ENCODE measurements at regions not wholly inside any gene's neighbourhood (a gene's known extent, or its start where the extent isn't known, plus 50 kb on each side); places are given as distances from the start of the nearest gene placed in this dataset.
A peak's percentile ranks its signal among the peaks of the same experiment; 100 is the strongest.

DNA sequence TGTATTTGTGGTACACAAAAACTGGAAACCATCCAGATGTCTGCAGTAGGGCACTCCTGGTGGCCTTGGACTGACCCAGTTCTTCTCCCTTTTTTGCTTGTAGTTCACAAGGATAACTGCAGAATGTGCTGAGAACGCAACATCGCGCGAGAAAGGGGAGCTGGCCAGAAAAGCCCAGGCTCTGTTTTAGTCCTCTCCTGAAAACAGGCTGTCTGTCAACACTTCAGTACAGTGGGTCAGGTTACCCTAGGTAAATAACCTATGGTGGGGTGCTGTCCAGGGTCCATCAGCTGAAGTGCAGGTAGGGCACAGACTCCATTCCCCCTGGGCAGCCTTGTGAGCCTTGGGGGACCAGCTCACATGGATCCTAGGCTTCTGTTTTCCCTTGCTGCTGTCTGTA lies 495.8 kb downstream of the MDFIC start:
- Histone ChIP-seq H3K36me3 (replicated peaks; ENCODE audit: control insufficient read depth, insufficient read depth, low read length) (no peaks in the 10 kb centered on the region), H3K4me3 (ENCODE audit: insufficient read depth, low read depth, low read length) (no peak overlapping the region), H3K27me3 (ENCODE audit: control insufficient read depth, insufficient read depth, low read length) (no peaks in the 10 kb centered on the region)
- no peak for DNase-seq

DNA sequence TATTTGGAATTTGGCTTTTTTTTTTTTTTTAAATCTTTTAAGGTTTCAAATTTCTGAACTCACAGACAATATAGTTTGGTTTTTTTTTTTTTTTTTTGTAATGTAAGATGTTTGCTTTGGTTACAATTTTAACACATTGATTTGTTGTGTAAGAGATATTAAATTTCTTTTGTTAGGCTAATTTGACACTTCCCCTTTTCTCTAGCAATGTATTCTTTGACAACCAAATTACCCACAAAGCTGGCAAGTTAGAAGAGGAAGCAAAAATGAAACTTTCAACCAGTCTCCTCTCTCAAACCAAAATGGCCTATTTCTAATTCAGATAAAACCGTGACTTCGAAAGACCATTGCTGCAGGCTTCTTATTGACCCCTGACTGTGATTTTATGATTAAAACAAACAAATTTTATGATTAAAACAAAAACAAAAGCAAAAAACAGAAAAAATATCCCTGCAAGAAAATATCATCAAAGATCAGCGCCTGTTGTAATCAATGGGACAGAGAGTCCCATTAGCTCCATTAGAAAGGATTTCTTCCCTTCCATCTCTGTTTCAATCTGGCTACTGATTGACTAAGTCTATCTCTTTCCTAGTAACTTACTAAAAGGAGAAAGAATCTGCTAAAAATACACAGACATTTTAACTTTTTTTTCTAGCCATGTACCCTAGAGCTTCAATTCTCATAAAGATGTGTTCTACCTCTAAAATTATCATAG lies 489.2 kb downstream of the MDFIC start:
- DNase-seq, result no peak
- Histone ChIP-seq H3K4me3 (ENCODE audit: insufficient read depth, low read depth, low read length) (no peak overlapping the region), H3K36me3 (replicated peaks; ENCODE audit: control insufficient read depth, insufficient read depth, low read length) (no peaks in the 10 kb centered on the region), H3K27me3 (ENCODE audit: control insufficient read depth, insufficient read depth, low read length) (no peaks in the 10 kb centered on the region)

DNA sequence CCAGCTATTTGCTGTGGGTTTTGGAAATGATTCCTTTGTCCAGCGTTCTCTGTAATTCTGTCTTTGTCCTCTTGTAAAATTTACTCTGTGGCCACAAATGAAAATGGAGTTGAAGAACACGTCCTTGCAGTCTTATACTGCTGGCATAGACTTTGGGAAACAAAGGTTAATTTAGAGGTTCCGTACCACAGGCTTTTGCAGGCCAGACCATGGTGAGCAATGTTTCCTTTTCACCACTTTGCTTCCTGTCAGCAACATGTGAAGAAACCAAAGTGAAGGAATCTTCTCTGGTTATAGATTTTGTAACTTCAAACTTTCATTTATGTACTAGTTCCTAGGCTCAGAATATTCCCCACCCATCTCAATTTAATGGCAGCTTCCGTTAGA lies 488.5 kb downstream of the MDFIC start:
- Histone ChIP-seq H3K4me3 (ENCODE audit: insufficient read depth, low read depth, low read length) (no peak overlapping the region), H3K36me3 (replicated peaks; ENCODE audit: control insufficient read depth, insufficient read depth, low read length) (no peaks in the 10 kb centered on the region), H3K27me3 (ENCODE audit: control insufficient read depth, insufficient read depth, low read length) (no peaks in the 10 kb centered on the region)
- no peak for DNase-seq

DNA sequence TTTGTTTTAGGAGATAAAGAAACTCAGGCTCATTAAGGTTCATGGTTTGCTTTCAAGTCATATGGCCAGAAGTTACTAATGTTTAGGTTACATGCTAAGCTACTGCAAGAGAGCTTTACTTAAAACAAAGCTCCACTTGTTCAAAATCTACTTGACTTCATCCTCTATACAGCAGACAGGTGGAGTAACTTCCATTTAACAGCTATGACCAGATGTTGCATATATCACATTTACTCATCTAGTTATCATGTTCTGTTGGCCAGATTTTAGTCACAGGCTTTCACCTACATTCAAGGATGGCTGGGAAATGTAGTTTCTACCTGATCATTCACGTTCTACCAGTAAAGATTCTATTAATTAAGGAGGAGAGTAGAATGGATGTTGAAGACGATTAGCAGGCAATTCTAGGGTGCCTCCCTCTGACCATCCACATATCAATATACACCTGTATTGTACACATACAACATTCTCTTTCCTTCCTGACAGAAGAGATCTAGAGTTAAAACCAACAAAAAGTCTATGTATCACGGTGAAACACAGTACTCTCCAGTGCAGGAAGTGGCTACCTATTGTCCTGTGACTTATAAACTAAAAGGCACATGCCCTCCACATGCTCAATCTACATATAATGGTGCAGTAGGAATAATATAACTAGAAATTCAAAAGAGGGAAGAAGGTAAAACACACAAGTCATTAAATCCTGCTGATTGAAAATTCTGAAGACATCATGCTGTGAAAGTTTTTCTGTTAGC lies 488.0 kb downstream of the MDFIC start:
- no peak for DNase-seq
- H3K4me3 ChIP-seq (ENCODE audit: insufficient read depth, low read depth, low read length), result no peak overlapping the region
- no peaks in the 10 kb centered on the region for H3K27me3 ChIP-seq (ENCODE audit: control insufficient read depth, insufficient read depth, low read length)
- no peaks in the 10 kb centered on the region for H3K36me3 ChIP-seq (replicated peaks; ENCODE audit: control insufficient read depth, insufficient read depth, low read length)

DNA sequence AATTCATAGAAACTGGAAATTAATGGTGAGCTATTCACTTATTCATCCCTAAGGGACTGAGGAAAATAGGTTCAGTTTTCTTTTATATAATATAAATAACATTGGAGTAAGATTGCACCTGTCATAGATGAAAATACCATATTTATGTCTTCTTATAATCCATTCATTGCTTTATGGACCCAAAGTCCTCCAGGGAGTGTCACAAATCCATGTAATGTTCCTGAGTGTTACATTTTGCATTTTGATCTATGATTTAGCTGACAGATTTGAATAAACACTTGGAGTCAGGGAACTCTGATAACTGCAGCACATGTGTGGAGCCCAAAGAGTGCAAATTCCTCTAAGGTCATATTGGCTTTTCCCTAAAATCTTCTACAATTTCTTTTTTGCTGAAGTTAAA lies 484.3 kb downstream of the MDFIC start:
- Histone ChIP-seq H3K27me3 (ENCODE audit: control insufficient read depth, insufficient read depth, low read length) (no peaks in the 10 kb centered on the region), H3K4me3 (ENCODE audit: insufficient read depth, low read depth, low read length) (no peak overlapping the region), H3K36me3 (replicated peaks; ENCODE audit: control insufficient read depth, insufficient read depth, low read length) (no peaks in the 10 kb centered on the region)
- no peak for DNase-seq

DNA sequence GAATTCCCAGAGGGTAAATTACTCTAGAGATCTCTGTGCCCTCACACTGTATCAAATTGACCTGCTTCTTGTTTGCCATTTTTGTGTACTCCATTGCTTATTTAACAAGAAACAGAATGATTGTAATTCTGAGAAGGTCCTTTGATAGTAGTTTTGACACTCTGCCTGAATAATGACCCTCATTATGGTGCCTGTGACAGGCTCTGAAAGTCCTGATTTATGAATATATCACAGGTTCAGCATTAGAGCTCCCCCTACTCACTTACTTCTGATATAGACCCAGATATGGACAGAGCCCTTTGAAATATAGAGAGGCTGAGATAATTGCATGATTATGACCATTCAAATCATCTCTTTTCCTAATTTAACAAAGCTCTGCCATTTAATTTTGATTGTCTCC lies 465.2 kb downstream of the MDFIC start:
- Histone ChIP-seq H3K4me3 (ENCODE audit: insufficient read depth, low read depth, low read length) (no peak overlapping the region), H3K27me3 (ENCODE audit: control insufficient read depth, insufficient read depth, low read length) (no peaks in the 10 kb centered on the region), H3K36me3 (replicated peaks; ENCODE audit: control insufficient read depth, insufficient read depth, low read length) (no peaks in the 10 kb centered on the region)
- DNase-seq, result no peak

DNA sequence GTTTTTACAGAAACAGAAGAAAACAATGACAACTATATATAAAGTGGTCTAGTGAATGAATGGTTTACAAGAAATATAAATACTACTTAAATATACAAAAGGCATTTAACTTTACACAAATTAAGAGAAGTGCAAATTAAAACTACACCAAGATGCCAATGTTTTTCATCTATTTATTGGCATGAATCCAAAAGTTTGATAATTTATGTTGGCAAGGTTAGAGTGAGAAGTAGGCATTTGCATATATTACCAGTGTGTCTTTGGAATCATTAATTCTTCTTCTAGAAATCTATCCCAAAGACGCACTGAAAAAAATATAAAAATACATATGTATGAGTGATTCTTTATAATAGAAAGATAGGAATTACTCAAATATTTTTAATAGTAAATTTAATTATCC lies 457.4 kb downstream of the MDFIC start:
- Histone ChIP-seq H3K36me3 (replicated peaks; ENCODE audit: control insufficient read depth, insufficient read depth, low read length) (no peaks in the 10 kb centered on the region), H3K27me3 (ENCODE audit: control insufficient read depth, insufficient read depth, low read length) (no peaks in the 10 kb centered on the region), H3K4me3 (ENCODE audit: insufficient read depth, low read depth, low read length) (no peak overlapping the region)
- DNase-seq, result no peak

DNA sequence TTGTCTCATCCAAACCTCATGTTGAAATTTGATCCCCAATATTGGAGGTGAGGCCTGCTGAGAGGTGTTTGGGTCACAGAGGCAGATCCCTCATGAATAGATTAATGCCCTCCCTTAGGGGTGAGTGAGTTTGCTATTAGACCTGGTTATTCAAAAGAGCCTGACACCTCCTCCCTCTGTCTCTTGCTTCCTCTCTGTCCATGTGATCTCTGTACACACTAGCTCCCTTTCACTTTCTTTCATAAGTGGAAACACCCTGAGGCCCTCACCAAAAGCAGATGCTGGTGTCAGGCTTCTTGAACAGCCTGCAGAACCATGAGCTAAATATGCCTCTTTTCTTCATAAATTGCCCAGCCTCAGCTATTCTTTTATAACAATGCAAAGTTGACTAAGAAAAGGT lies 447.1 kb downstream of the MDFIC start:
- no peaks in the 10 kb centered on the region for H3K36me3 ChIP-seq (replicated peaks; ENCODE audit: control insufficient read depth, insufficient read depth, low read length)
- no peak for DNase-seq
- H3K4me3 ChIP-seq (ENCODE audit: insufficient read depth, low read depth, low read length), result no peak overlapping the region
- H3K27me3 ChIP-seq (ENCODE audit: control insufficient read depth, insufficient read depth, low read length), result no peaks in the 10 kb centered on the region

DNA sequence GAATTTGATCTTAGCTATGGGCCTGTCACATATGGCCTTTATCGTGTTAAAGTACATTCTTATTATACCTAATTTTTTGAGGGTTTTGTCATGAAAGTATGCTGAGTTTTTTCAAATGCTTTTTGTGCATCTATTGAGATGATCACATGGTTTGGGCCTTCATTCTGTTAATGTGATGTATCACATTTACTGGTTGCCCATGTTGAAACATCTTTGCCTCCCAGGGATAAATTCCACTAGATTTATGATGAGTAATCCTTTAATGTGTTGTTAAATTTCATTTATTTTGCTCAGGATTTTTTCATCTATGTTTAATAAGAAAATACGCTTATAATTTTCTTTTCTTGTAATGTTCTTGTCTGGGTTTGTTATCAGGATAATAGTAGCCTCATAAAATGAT lies 442.0 kb downstream of the MDFIC start:
- Histone ChIP-seq H3K4me3 (ENCODE audit: insufficient read depth, low read depth, low read length) (no peak overlapping the region), H3K36me3 (replicated peaks; ENCODE audit: control insufficient read depth, insufficient read depth, low read length) (no peaks in the 10 kb centered on the region), H3K27me3 (ENCODE audit: control insufficient read depth, insufficient read depth, low read length) (no peaks in the 10 kb centered on the region)
- DNase-seq, result no peak

DNA sequence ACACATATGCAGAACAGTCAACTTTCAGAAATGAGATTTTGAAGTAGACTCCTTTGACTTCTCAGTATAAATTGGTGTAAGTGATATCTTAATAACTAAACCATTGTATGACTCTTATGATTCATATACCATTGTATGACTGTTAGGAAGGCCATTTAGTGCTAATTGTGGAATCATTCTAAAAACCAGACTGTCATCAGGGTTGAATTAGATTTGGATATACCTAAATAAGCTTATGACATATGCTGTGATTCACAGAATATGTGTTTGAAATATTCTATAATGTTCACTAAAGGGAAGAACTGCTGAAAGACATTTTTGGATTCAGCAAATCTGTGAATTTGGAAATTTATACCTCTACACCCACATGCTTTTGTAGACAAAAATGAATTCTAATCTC lies 438.1 kb downstream of the MDFIC start:
- H3K36me3 ChIP-seq (replicated peaks; ENCODE audit: control insufficient read depth, insufficient read depth, low read length), result no peaks in the 10 kb centered on the region
- no peaks in the 10 kb centered on the region for H3K27me3 ChIP-seq (ENCODE audit: control insufficient read depth, insufficient read depth, low read length)
- H3K4me3 ChIP-seq (ENCODE audit: insufficient read depth, low read depth, low read length), result no peak overlapping the region
- DNase-seq, result no peak

DNA sequence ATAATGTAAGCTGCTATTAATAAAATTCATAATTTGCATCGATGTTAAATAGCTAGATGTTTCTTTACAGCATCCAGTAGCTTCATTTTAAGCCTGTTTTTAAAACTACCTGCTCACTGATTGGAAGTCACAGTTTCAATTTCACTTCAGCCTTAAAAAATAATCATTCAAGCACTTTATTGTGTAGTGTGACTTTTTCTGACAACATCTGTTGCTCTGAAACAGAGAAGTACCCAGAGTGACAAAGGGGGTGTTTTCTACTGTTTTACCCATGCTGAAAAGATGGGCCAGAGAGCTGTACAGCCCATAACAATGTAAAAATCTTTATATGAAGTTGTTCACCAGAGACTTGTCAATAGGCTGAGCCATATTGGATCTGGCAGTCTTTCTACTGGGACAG lies 437.2 kb downstream of the MDFIC start:
- no peaks in the 10 kb centered on the region for H3K36me3 ChIP-seq (replicated peaks; ENCODE audit: control insufficient read depth, insufficient read depth, low read length)
- no peak for DNase-seq
- no peak overlapping the region for H3K4me3 ChIP-seq (ENCODE audit: insufficient read depth, low read depth, low read length)
- no peaks in the 10 kb centered on the region for H3K27me3 ChIP-seq (ENCODE audit: control insufficient read depth, insufficient read depth, low read length)

DNA sequence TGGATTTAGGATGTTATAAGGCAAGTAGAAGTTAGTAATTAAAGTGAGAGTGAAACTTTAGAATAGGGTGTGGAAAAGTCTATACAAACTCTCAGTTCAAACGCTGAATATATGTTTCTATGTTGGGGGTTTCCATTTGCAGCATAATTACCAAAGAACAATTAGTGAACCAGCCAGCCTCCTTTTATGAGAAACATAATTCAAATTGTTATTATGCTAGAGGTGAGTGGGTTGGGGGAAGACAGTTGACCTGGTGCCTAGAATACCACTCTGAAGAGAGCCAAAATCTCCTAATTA lies 435.8 kb downstream of the MDFIC start:
- Histone ChIP-seq H3K27me3 (ENCODE audit: control insufficient read depth, insufficient read depth, low read length) (no peaks in the 10 kb centered on the region), H3K36me3 (replicated peaks; ENCODE audit: control insufficient read depth, insufficient read depth, low read length) (no peaks in the 10 kb centered on the region), H3K4me3 (ENCODE audit: insufficient read depth, low read depth, low read length) (no peak overlapping the region)
- DNase-seq, result no peak

DNA sequence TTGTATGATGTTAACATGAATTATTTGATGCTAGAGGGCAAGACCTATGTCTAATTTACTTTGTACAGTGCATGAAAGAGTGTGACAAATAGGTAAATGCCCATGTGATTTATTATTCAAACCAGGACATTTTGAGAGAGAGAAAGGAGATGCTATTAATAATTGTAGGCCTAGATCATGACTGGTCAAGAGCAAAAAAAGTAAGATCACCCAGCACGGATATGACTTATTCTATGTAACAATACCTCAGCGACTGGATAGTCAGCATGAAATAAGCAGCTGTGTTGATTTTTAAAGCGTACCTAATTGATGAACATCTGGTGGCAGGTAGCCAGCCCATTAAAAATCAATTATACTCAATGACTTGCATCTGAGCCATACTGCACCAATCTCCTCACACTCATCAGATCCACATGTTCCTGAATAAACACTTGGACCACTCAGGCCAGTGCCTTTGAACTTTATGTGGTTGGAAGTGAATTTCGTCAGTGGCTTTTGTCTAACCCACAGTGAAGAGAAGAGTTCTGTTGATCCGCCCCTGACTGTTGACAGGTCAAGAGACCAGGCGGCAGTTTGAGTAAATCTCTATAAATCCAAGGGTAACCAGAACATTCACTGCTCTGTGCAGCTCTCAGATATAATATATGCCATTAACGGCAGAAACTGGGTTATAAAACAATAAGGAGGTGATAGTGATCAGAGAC lies 435.3 kb downstream of the MDFIC start:
- no peak for DNase-seq
- no peak overlapping the region for H3K4me3 ChIP-seq (ENCODE audit: insufficient read depth, low read depth, low read length)
- H3K27me3 ChIP-seq (ENCODE audit: control insufficient read depth, insufficient read depth, low read length), result no peaks in the 10 kb centered on the region
- no peaks in the 10 kb centered on the region for H3K36me3 ChIP-seq (replicated peaks; ENCODE audit: control insufficient read depth, insufficient read depth, low read length)

DNA sequence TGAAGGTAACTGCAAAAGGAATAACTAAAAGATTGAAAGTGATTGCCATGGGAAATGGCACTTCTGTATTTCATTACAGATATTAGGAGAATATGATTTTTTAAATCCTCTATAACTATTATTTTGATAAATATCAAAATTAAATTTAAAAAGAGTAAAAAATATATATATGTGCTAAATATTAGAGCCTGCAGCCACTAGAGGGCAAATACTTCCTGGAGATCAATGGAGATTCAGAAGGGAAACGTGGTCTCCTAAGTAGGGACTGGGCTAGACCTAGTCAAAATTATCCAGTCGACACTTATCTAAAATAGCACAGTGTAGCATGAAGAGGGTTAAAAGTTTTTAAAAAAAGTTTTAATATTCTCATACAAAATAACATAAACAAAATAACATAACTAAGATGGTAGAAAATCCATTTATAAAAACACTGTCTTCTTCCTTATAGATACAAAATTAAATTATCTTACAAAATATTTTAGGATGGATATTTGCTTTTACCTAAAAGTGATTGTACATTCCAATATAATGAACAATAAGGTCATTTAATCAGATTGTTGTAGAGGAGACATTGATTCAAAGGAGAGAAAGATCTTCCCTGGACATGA lies 434.3 kb downstream of the MDFIC start:
- DNase-seq, result peak; percentile 0
- Histone ChIP-seq H3K36me3 (replicated peaks; ENCODE audit: control insufficient read depth, insufficient read depth, low read length) (no peaks in the 10 kb centered on the region), H3K27me3 (ENCODE audit: control insufficient read depth, insufficient read depth, low read length) (no peaks in the 10 kb centered on the region), H3K4me3 (ENCODE audit: insufficient read depth, low read depth, low read length) (no peak overlapping the region)

DNA sequence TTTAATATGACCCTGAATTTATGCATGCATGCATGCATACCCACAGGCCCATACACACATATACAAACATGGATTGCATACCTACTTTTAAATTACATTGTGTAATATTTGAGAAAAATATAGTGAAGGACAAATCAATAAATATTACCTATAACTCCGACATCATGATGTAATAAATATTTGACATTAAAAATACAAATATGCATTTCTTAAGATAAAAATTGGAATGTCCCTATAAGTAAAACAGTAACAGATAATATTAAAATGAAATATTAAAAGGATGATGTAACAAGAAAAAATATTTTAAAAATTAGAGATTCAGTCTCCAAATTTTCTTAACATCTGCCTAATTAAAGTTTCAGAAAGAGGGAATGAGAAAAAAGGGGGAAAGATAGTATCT lies 433.0 kb downstream of the MDFIC start:
- H3K27me3 ChIP-seq (ENCODE audit: control insufficient read depth, insufficient read depth, low read length), result no peaks in the 10 kb centered on the region
- no peak for DNase-seq
- no peak overlapping the region for H3K4me3 ChIP-seq (ENCODE audit: insufficient read depth, low read depth, low read length)
- H3K36me3 ChIP-seq (replicated peaks; ENCODE audit: control insufficient read depth, insufficient read depth, low read length), result no peaks in the 10 kb centered on the region

All from H7 (cell line).